Tibial artery (tissue), 4 donors: ENCODE measurements at regions not wholly inside any gene's neighbourhood (a gene's known extent, or its start where the extent isn't known, plus 50 kb on each side); places are given as distances from the start of the nearest gene placed in this dataset.
"Not testable (repeated sequence)": the region's sequence is repeated elsewhere in the genome, so short reads cannot be mapped to it uniquely, and the experiment has no call there.

Experiments used
- DNase-seq, 2 donors: peaks; one replicate each; pipeline ENCODE4 v3.0.0-alpha.2; 2019
- H3K27ac ChIP-seq, 2 donors: fragments of 200-600 bp; sonication (generic) in 1 of 2; 1 replicate in 1 of 2; 2 replicates in 1 of 2; pipeline ENCODE4 v1.5.1; 2018 to 2019; ENCODE audit warnings: mild to moderate bottlenecking in 1 of 2
- H3K27me3 ChIP-seq, 2 donors: fragments of 200-600 bp; sonication (generic) in 1 of 2; one replicate each; pipeline versions ENCODE4 v1.5.1 to v1.6.0; 2016 to 2019
- H3K36me3 ChIP-seq, 3 donors: fragments of 200-600 bp; sonication (generic) in 2 of 3; one replicate each; pipeline ENCODE4 v1.5.1; 2016 to 2019; ENCODE audit warnings: mild to moderate bottlenecking in 2 of 3
- H3K4me1 ChIP-seq, 4 donors: fragments of 200-600 bp; sonication (generic) in 2 of 4; 1 replicate in 3 of 4; 2 replicates in 1 of 4; pipeline ENCODE4 v1.5.1; 2016 to 2019
- H3K4me3 ChIP-seq, 2 donors: fragments of 200-600 bp; sonication (generic) in 1 of 2; 1 replicate in 1 of 2; 2 replicates in 1 of 2; pipeline ENCODE4 v1.5.1; 2018 to 2019; ENCODE audit warnings: mild to moderate bottlenecking in 2 of 2
- H3K9me3 ChIP-seq, 3 donors: fragments of 200-600 bp; sonication (generic) in 1 of 3; one replicate each; pipeline ENCODE4 v1.5.1; 2016 to 2019
- intact Hi-C: fragments of 100-400 bp; cut with DNase I; formaldehyde crosslinking; loops from one replicate; pipeline ENCODE4 v1.15.0; 2023; ENCODE audit warnings: low total_unique reads
- TF ChIP-seq, protein P1 (sequence below), 2 experiments: fragments of 200-600 bp in 1 of 2; fragments of 450-650 bp in 1 of 2; IDR thresholded peaks; one replicate each; pipeline ENCODE4 v1.5.1; 2017 to 2019; ENCODE audit warnings: antibody characterized with exemption in 2 of 2, mild to moderate bottlenecking in 1 of 2, moderate library complexity in 1 of 2

- Histone ChIP-seq H3K36me3 (no peaks in the 10 kb centered on the region), H3K27ac (no peak overlapping the region), H3K4me3 (no peak overlapping the region), H3K4me1 (no peaks in the 10 kb centered on the region), H3K9me3 (no peaks in the 10 kb centered on the region), H3K27me3 (no peaks in the 10 kb centered on the region)
- intact Hi-C loops: no loop called here
- TF ChIP-seq, protein P1, sequence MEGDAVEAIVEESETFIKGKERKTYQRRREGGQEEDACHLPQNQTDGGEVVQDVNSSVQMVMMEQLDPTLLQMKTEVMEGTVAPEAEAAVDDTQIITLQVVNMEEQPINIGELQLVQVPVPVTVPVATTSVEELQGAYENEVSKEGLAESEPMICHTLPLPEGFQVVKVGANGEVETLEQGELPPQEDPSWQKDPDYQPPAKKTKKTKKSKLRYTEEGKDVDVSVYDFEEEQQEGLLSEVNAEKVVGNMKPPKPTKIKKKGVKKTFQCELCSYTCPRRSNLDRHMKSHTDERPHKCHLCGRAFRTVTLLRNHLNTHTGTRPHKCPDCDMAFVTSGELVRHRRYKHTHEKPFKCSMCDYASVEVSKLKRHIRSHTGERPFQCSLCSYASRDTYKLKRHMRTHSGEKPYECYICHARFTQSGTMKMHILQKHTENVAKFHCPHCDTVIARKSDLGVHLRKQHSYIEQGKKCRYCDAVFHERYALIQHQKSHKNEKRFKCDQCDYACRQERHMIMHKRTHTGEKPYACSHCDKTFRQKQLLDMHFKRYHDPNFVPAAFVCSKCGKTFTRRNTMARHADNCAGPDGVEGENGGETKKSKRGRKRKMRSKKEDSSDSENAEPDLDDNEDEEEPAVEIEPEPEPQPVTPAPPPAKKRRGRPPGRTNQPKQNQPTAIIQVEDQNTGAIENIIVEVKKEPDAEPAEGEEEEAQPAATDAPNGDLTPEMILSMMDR (IDR thresholded peaks at IDR 0.05): no peak
- DNase-seq: no peak
Measured at GRCh38 chr6:86657192-86657591, 280.1 kb upstream of the HTR1E start.

DNA sequence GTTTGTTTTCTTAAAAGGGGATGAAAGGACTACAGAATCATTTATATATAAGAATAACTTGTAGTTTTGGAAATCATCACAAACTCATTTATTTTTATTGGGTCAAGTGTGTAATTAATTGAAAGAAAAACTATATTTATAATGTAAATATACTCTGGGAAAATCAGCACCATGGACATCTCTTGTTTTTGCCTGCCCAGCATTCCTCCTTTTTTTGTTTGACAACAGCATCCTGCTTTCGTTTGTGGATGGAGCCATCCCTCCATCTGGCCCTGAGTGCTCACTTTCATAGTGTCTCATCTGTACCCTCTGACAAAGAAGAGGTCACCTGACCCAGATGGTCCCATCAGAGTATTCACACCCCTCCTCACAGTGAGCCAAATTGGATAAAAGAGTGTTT lies 308.2 kb upstream of the HTR1E start:
- intact Hi-C loops: no loop called here
- Histone ChIP-seq H3K9me3 (no peaks in the 10 kb centered on the region), H3K36me3 (no peaks in the 10 kb centered on the region), H3K4me1 (no peaks in the 10 kb centered on the region), H3K27me3 (no peaks in the 10 kb centered on the region), H3K27ac (no peak overlapping the region), H3K4me3 (no peak overlapping the region)
- TF ChIP-seq, protein P1 (IDR thresholded peaks at IDR 0.05): no peak
- no peak for DNase-seq

DNA sequence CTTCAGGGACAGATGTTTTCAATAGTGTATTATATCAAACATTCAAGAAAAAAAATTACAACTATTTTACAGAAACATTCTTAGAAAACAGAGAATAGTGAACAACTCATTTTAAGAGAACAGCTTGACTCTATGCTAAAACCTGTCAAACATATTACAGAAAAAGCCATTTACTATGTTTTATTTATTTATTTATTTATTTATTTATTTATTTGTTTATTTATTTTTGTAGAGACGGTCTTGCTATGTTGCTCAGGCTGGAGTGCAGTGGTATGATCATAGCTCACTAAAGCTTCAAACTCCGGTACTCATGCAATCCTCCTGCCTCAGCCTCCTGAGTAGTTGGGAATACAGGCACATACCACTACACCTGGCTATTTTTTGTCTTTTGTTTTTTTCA lies 317.9 kb upstream of the HTR1E start:
- Histone ChIP-seq H3K4me1 (no peaks in the 10 kb centered on the region), H3K27me3 (no peaks in the 10 kb centered on the region), H3K27ac (no peak overlapping the region), H3K36me3 (no peaks in the 10 kb centered on the region), H3K9me3 (no peaks in the 10 kb centered on the region), H3K4me3 (no peak overlapping the region)
- intact Hi-C loops: no loop called here
- TF ChIP-seq, protein P1 (IDR thresholded peaks at IDR 0.05): no peak
- DNase-seq: no peak

DNA sequence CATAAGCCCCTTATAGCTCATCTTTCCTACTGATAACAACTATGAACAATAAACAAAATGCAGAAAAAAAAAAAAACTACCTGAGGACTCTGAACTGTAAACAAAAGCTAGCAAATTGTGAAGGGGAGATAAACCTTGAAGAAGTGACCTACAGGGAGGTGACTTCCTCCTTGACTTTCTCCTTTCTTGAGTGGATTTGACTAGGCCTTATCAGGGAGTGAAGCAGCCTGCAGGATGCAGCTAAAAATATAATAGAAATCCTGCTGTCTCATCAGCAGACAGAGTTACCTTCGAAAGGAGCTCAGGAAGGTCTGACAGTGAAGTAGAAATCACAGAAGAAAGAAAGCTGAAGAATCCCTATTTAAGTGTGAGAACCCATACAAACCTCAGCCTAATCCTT lies 322.0 kb upstream of the HTR1E start:
- Histone ChIP-seq H3K27ac (no peak overlapping the region), H3K9me3 (no peaks in the 10 kb centered on the region), H3K4me1 (no peaks in the 10 kb centered on the region), H3K36me3 (no peaks in the 10 kb centered on the region), H3K4me3 (no peak overlapping the region), H3K27me3 (no peaks in the 10 kb centered on the region)
- intact Hi-C loops: no loop called here
- no peak for DNase-seq
- TF ChIP-seq, protein P1 (IDR thresholded peaks at IDR 0.05): no peak

DNA sequence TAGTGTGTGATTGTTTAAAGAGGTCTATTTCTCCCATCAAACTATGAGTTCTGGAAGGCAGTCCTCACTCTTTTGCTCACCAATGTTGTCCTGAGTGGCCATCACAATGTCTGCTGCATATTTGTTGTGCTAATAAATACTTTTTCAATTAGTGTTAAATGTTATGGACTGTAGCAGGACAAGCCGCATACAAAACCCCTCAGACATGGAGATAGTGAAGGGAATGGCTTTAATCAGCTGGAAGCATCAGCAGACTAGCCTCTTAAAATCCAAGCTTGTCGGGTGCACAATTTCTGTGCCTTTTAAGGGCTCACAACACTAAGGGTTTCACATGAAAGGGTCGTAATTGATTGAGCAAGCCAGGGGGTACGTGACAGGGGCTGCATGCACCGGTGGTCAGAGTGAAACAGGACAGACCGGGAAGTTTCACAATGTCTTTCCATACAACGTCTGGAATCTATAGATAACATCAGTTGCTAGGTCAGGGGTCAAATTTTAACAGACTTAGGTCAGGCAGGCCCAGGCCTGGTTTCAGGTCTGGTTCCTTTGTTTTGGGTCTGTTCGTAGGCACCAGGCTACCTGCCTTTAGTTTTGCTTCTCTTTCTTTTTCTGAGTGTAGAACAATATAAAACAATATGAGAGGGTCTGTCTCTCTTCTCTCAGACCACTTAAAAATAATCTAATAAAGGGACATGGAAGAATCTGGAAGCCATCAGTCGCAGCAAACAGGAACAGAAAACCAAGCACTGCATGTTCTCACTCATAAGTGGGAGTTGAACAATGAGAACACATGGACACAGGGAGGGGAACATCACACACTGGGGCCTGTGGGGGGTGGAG lies 327.6 kb upstream of the HTR1E start:
- intact Hi-C loops: no loop called here
- DNase-seq: no peak
- Histone ChIP-seq H3K36me3 (no peaks in the 10 kb centered on the region), H3K4me3 (no peak overlapping the region), H3K27me3 (no peaks in the 10 kb centered on the region), H3K9me3 (no peaks in the 10 kb centered on the region), H3K4me1 (peaks cover 0 to 15% (median 0%) of the 10 kb centered on the region in 4 donors), H3K27ac (no peak overlapping the region)
- TF ChIP-seq, protein P1 (IDR thresholded peaks at IDR 0.05): no peak

GRCh38 chr6:86603364-86603763 lies 334.0 kb upstream of the HTR1E start:
- H3K9me3 ChIP-seq, H3K27ac ChIP-seq, H3K36me3 ChIP-seq, DNase-seq, H3K27me3 ChIP-seq, H3K4me3 ChIP-seq, intact Hi-C loops, H3K4me1 ChIP-seq: not testable (repeated sequence)

- H3K27me3 ChIP-seq, H3K27ac ChIP-seq, intact Hi-C loops, H3K9me3 ChIP-seq, H3K4me3 ChIP-seq, H3K4me1 ChIP-seq, H3K36me3 ChIP-seq, DNase-seq: not testable (repeated sequence)
Measured at GRCh38 chr6:86602093-86602492, 335.2 kb upstream of the HTR1E start.

GRCh38 chr6:86598969-86599368 lies 338.4 kb upstream of the HTR1E start:
- H3K9me3 ChIP-seq, H3K27ac ChIP-seq, H3K4me3 ChIP-seq, DNase-seq, intact Hi-C loops, H3K27me3 ChIP-seq, H3K36me3 ChIP-seq: not testable (repeated sequence)
- peaks cover 0 to 26% (median 7%) of the 10 kb centered on the region in 4 donors for H3K4me1 ChIP-seq
